BLaER1 (cell line): ENCODE measurements at regions not wholly inside any gene's neighbourhood (a gene's known extent, or its start where the extent isn't known, plus 50 kb on each side); places are given as distances from the start of the nearest gene placed in this dataset.

ENCODE experiments used
- H3K27ac ChIP-seq: shearing (Covaris generic); formaldehyde crosslinking; 2 replicates; pipeline ENCODE4 v1.8.1; 2022
- H3K27me3 ChIP-seq: shearing (Covaris generic); formaldehyde crosslinking; 2 replicates; pipeline ENCODE4 v1.8.1; 2022
- H3K36me3 ChIP-seq: shearing (Covaris generic); formaldehyde crosslinking; 2 replicates; pipeline ENCODE4 v1.8.1; 2022
- H3K4me1 ChIP-seq: shearing (Covaris generic); formaldehyde crosslinking; 2 replicates; pipeline ENCODE4 v1.8.1; 2022
- H3K4me2 ChIP-seq: shearing (Covaris generic); formaldehyde crosslinking; 2 replicates; pipeline ENCODE4 v1.8.1; 2022
- H3K4me3 ChIP-seq: shearing (Covaris generic); formaldehyde crosslinking; 2 replicates; pipeline ENCODE4 v1.8.1; 2022
- H3K9ac ChIP-seq: shearing (Covaris generic); formaldehyde crosslinking; 2 replicates; pipeline ENCODE4 v1.8.1; 2022
- H3K9me3 ChIP-seq: shearing (Covaris generic); formaldehyde crosslinking; 2 replicates; pipeline ENCODE4 v1.8.1; 2022
- H4K20me1 ChIP-seq: shearing (Covaris generic); formaldehyde crosslinking; 2 replicates; pipeline ENCODE4 v1.8.1; 2022
- Cebpa-rat ChIP-seq: shearing (Covaris generic); IDR thresholded peaks from 2 replicates; pipeline ENCODE4 v1.8.1; 2022

DNA sequence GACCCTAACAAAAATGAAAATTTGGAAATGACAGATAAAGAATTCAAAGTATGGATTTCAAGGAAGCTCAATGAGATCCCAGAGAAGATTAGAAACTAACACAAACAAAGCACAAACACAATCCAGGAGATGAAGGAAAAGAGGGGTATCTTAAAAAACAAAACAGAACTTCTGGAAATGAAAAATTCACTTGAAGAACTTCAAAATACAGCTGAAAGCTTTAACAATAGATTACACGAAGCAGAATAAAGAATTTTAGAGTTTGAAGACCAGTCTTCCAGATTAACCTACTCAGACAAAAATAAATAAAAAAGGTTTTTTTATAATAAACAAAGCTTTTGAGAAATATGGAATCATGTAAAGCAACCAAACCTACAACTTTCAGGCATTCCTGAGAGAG, 671.8 kb upstream of the SLC39A10 start:
- Histone ChIP-seq H4K20me1 (no peaks in the 10 kb centered on the region), H3K4me2 (no peak overlapping the region), H3K9ac (no peak overlapping the region), H3K9me3 (peaks cover 29% of the 10 kb centered on the region), H3K4me3 (no peak overlapping the region), H3K4me1 (no peaks in the 10 kb centered on the region), H3K27ac (no peak overlapping the region), H3K36me3 (no peaks in the 10 kb centered on the region), H3K27me3 (no peaks in the 10 kb centered on the region)
- TF ChIP-seq Cebpa-rat, result no peak

DNA sequence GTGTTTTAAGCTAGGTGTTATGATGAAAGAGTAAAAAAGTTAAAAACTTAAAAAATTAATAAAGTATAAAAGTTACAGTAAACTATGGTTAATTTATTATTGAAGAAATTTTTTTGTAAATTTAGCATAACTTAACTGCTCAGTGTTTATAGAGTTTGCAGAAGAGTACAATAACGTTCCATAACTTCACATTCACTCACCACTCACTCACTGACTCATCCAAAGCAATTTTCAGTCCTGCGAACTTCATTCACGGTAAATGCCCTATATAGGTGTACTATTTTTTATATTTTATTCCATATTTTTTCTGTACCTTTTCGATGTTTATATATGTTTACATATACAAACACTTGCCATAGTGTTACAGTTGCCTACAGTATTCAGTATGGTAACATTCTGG, 694.8 kb upstream of the SLC39A10 start:
- no peaks in the 10 kb centered on the region for H3K27me3 ChIP-seq
- no peaks in the 10 kb centered on the region for H3K36me3 ChIP-seq
- H3K4me2 ChIP-seq, result no peak overlapping the region
- TF ChIP-seq Cebpa-rat, result no peak
- H3K9ac ChIP-seq, result no peak overlapping the region
- no peaks in the 10 kb centered on the region for H3K4me1 ChIP-seq
- H3K9me3 ChIP-seq, result peaks cover 22% of the 10 kb centered on the region
- H3K4me3 ChIP-seq, result no peak overlapping the region
- no peaks in the 10 kb centered on the region for H4K20me1 ChIP-seq
- H3K27ac ChIP-seq, result no peak overlapping the region

DNA sequence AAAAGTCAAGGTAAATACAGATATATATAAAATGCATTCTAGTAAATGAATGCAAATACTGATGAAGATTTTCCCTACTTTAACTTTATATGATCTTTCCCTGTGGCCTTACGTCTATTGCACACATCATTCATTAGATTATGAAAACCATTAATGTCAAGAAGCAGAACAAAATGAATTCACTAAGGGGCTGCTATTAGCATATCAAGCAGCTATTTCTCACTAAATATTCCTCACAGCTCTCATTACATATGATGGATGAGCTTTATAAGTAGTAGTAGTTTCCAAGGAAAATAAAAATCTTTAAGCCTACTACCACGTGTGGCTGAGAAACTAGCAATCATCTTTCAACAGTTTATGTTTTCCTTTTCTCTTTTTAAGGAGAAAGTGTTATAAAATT, 702.8 kb upstream of the SLC39A10 start:
- Histone ChIP-seq H3K4me2 (no peak overlapping the region), H3K9ac (no peak overlapping the region), H3K9me3 (peaks cover 4% of the 10 kb centered on the region; the same call in 1 of the 2 replicates), H3K4me3 (no peak overlapping the region), H4K20me1 (no peaks in the 10 kb centered on the region), H3K27ac (no peak overlapping the region), H3K27me3 (no peaks in the 10 kb centered on the region), H3K36me3 (no peaks in the 10 kb centered on the region), H3K4me1 (no peaks in the 10 kb centered on the region)
- no peak for TF ChIP-seq Cebpa-rat

- no peaks in the 10 kb centered on the region for H3K9me3 ChIP-seq
- H3K9ac ChIP-seq, result no peak overlapping the region
- H3K4me3 ChIP-seq, result no peak overlapping the region
- H3K27ac ChIP-seq, result no peak overlapping the region
- H4K20me1 ChIP-seq, result no peaks in the 10 kb centered on the region
- no peaks in the 10 kb centered on the region for H3K4me1 ChIP-seq
- no peak overlapping the region for H3K4me2 ChIP-seq
- no peaks in the 10 kb centered on the region for H3K27me3 ChIP-seq
- no peak for TF ChIP-seq Cebpa-rat
- H3K36me3 ChIP-seq, result no peaks in the 10 kb centered on the region
Measured at GRCh38 chr2:194946826-194947225, 710.2 kb upstream of the SLC39A10 start.

GRCh38 chr2:194938066-194938465, 719.0 kb upstream of the SLC39A10 start:
- H3K9ac ChIP-seq, result no peak overlapping the region
- no peak for TF ChIP-seq Cebpa-rat
- H3K27ac ChIP-seq, result no peak overlapping the region
- H3K27me3 ChIP-seq, result no peaks in the 10 kb centered on the region
- H3K4me2 ChIP-seq, result no peak overlapping the region
- H3K9me3 ChIP-seq, result no peaks in the 10 kb centered on the region
- no peaks in the 10 kb centered on the region for H4K20me1 ChIP-seq
- H3K4me3 ChIP-seq, result no peak overlapping the region
- H3K4me1 ChIP-seq, result no peaks in the 10 kb centered on the region
- H3K36me3 ChIP-seq, result no peaks in the 10 kb centered on the region

DNA sequence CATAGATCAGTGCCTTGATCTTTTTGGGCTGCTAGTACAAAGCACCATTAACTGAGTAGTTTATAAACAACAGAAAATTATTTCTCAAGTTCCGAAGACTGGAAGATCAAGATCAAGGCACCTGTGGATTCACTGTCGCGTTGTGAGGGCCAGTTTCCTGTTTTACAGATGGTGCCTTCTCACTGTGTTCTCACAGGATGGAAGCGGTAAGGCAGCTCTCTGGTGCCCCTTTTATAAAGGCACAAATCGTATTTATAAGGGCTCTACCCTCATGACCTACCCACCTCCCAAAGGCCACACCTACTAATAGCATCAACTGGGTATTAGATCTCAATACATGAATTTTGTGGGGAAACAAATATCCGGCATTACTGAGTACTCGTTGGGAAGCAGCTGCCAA, 729.5 kb upstream of the SLC39A10 start:
- Histone ChIP-seq H3K9me3 (no peaks in the 10 kb centered on the region), H3K9ac (no peak overlapping the region), H3K4me1 (no peaks in the 10 kb centered on the region), H4K20me1 (no peaks in the 10 kb centered on the region), H3K27ac (no peak overlapping the region), H3K4me3 (no peak overlapping the region), H3K27me3 (no peaks in the 10 kb centered on the region), H3K4me2 (no peak overlapping the region), H3K36me3 (no peaks in the 10 kb centered on the region)
- no peak for TF ChIP-seq Cebpa-rat

- TF ChIP-seq Cebpa-rat, result no peak
- no peaks in the 10 kb centered on the region for H3K9me3 ChIP-seq
- no peak overlapping the region for H3K4me2 ChIP-seq
- H3K9ac ChIP-seq, result no peak overlapping the region
- no peak overlapping the region for H3K4me3 ChIP-seq
- no peak overlapping the region for H3K27ac ChIP-seq
- no peaks in the 10 kb centered on the region for H3K4me1 ChIP-seq
- no peaks in the 10 kb centered on the region for H3K36me3 ChIP-seq
- H4K20me1 ChIP-seq, result no peaks in the 10 kb centered on the region
- H3K27me3 ChIP-seq, result no peaks in the 10 kb centered on the region
Measured at GRCh38 chr2:194926873-194927272, 730.2 kb upstream of the SLC39A10 start.

- Histone ChIP-seq H3K9me3 (no peaks in the 10 kb centered on the region), H3K9ac (no peak overlapping the region), H4K20me1 (no peaks in the 10 kb centered on the region), H3K4me1 (no peaks in the 10 kb centered on the region), H3K27ac (no peak overlapping the region), H3K4me2 (no peak overlapping the region), H3K4me3 (no peak overlapping the region), H3K36me3 (no peaks in the 10 kb centered on the region), H3K27me3 (no peaks in the 10 kb centered on the region)
- TF ChIP-seq Cebpa-rat, result no peak
Measured at GRCh38 chr2:194925742-194926141, 731.3 kb upstream of the SLC39A10 start.

DNA sequence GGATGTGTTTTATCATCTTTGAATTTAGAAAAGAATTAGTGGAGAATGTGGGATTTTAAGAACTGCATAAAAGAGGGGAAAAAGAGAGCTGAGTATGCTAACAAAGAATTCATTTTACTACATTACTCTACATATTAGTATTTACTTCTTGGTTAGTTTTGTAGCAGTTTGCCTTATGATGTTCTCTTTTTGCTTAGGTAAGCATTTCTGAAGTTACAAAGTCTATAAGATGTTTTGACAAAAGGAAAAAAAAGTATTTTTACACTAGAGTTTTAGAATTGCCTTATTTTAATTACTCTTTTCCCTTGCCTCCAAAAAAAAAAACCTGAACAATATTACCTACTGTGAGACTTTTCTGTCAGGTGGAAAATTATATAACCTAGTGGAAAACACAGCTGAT, 739.5 kb upstream of the SLC39A10 start:
- no peak for TF ChIP-seq Cebpa-rat
- H3K9me3 ChIP-seq, result no peaks in the 10 kb centered on the region
- no peak overlapping the region for H3K9ac ChIP-seq
- H3K4me3 ChIP-seq, result no peak overlapping the region
- H3K4me2 ChIP-seq, result no peak overlapping the region
- H3K4me1 ChIP-seq, result no peaks in the 10 kb centered on the region
- no peaks in the 10 kb centered on the region for H3K27me3 ChIP-seq
- H4K20me1 ChIP-seq, result no peaks in the 10 kb centered on the region
- H3K27ac ChIP-seq, result no peak overlapping the region
- H3K36me3 ChIP-seq, result no peaks in the 10 kb centered on the region

- no peaks in the 10 kb centered on the region for H4K20me1 ChIP-seq
- H3K9ac ChIP-seq, result no peak overlapping the region
- no peaks in the 10 kb centered on the region for H3K4me1 ChIP-seq
- no peaks in the 10 kb centered on the region for H3K27me3 ChIP-seq
- no peak overlapping the region for H3K27ac ChIP-seq
- no peak overlapping the region for H3K4me3 ChIP-seq
- no peaks in the 10 kb centered on the region for H3K36me3 ChIP-seq
- H3K4me2 ChIP-seq, result no peak overlapping the region
- no peak for TF ChIP-seq Cebpa-rat
- H3K9me3 ChIP-seq, result no peaks in the 10 kb centered on the region
Measured at GRCh38 chr2:194915485-194915884, 741.5 kb upstream of the SLC39A10 start.

GRCh38 chr2:194907569-194907968, 749.5 kb upstream of the SLC39A10 start:
- no peaks in the 10 kb centered on the region for H3K9me3 ChIP-seq
- H3K9ac ChIP-seq, result no peak overlapping the region
- H3K27ac ChIP-seq, result no peak overlapping the region
- H4K20me1 ChIP-seq, result no peaks in the 10 kb centered on the region
- no peak for TF ChIP-seq Cebpa-rat
- no peaks in the 10 kb centered on the region for H3K4me1 ChIP-seq
- H3K27me3 ChIP-seq, result no peaks in the 10 kb centered on the region
- H3K36me3 ChIP-seq, result no peaks in the 10 kb centered on the region
- H3K4me3 ChIP-seq, result no peak overlapping the region
- H3K4me2 ChIP-seq, result no peak overlapping the region
